ENCODE measurements at regions not wholly inside any gene's neighbourhood (a gene's known extent, or its start where the extent isn't known, plus 50 kb on each side); places are given as distances from the start of the nearest gene placed in this dataset.

DNA sequence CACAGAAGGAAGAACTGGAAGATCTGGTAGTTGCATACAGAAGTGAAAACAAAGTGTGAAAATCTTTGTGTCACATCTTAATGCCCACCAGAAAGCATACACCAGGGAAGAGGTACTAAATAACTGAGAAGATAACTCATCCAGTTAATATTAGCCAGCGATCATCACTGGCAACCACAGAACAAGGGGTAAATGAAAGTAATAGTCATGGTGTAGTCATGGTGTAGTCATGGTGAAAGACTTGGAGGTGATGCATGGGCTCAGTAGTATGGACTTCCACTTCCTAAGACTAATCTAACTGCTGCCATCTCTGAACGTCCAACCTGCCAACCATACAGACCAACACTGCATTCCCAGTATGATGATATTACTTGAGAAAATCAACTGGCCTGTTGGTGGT, 481.2 kb upstream of the NR5A2 start:
- H3K4me3 Mint-ChIP-seq (ENCODE audit: low read depth) = no peak overlapping the region
- TF ChIP-seq, protein P1, sequence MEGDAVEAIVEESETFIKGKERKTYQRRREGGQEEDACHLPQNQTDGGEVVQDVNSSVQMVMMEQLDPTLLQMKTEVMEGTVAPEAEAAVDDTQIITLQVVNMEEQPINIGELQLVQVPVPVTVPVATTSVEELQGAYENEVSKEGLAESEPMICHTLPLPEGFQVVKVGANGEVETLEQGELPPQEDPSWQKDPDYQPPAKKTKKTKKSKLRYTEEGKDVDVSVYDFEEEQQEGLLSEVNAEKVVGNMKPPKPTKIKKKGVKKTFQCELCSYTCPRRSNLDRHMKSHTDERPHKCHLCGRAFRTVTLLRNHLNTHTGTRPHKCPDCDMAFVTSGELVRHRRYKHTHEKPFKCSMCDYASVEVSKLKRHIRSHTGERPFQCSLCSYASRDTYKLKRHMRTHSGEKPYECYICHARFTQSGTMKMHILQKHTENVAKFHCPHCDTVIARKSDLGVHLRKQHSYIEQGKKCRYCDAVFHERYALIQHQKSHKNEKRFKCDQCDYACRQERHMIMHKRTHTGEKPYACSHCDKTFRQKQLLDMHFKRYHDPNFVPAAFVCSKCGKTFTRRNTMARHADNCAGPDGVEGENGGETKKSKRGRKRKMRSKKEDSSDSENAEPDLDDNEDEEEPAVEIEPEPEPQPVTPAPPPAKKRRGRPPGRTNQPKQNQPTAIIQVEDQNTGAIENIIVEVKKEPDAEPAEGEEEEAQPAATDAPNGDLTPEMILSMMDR (IDR thresholded peaks at IDR 0.05; ENCODE audit: unreplicated experiment) = no peak
- H3K36me3 Mint-ChIP-seq (ENCODE audit: insufficient read depth) = no peaks in the 10 kb centered on the region
- no peaks in the 10 kb centered on the region for H3K27me3 Mint-ChIP-seq
- no peaks in the 10 kb centered on the region for H3K4me1 Mint-ChIP-seq (ENCODE audit: low read depth)
- no peak for DNase-seq (ENCODE audit: low spot score, unreplicated experiment)
- H3K27ac Mint-ChIP-seq = no peak overlapping the region
- peaks cover 2% of the 10 kb centered on the region for H3K9me3 Mint-ChIP-seq (ENCODE audit: low read depth)

DNA sequence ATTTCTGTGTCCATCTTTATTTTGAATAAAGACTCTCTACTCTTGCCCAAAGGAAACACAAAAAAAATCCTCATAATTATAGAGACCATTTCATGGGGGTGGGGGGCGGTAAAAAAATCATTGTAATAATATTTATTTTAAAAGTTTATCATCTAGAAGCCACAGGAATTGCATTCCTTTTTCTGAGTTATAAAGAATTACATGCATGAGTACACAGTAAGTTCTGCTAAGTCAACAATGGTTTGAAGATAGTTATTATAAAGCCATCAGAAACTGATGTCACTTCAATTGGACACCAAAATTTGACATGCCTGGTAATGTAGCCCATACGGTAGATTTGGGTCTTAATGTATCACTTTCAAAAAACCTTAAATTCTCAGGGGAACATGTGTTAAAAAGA, 478.1 kb upstream of the NR5A2 start:
- Mint-ChIP-seq H3K4me3 (ENCODE audit: low read depth) (no peak overlapping the region), H3K4me1 (ENCODE audit: low read depth) (no peaks in the 10 kb centered on the region), H3K36me3 (ENCODE audit: insufficient read depth) (no peaks in the 10 kb centered on the region)

DNA sequence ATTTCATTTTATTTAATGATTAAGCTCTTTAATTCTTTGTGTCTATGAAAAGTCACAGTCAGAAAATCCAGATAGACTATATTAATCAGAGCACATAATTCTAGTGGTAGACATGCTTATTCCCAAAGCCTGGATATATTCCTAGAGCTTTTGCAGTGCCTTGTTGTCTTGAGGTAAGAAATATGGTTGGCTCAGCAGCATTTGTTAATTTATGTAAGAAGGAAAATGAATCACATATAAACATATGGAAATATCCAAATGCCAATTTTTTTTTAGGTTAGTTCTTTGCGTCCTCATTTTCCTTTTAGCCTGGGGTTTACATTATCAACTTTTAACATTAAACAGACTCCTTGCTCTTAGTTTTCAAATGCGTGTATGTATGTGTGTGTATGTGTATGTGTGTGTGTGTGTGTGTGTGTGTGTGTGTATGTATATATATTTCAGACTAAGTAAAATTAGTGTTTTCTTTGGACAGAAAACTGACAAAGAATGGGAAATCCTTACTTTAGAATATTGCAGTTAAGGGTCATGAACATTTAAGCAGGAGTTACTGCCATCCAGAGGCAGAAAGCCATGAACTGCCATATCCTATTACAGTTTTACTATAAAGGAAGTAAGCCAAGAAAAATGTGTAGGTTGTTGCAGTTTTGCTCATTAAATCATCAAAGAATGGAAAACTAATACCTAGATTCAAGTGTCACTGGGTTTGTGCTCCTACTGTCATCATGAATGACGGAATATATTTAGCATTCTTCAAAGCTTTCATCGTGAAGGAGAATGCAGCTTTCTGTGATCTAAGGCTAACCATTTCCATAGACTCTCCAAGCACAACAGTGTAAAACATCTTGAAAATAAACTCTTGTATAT, 477.1 kb upstream of the NR5A2 start:
- no peak for DNase-seq (ENCODE audit: low spot score, unreplicated experiment)
- no peaks in the 10 kb centered on the region for H3K9me3 Mint-ChIP-seq (ENCODE audit: low read depth)
- H3K4me3 Mint-ChIP-seq (ENCODE audit: low read depth) = no peak overlapping the region
- no peaks in the 10 kb centered on the region for H3K4me1 Mint-ChIP-seq (ENCODE audit: low read depth)
- no peaks in the 10 kb centered on the region for H3K27me3 Mint-ChIP-seq
- no peak overlapping the region for H3K27ac Mint-ChIP-seq
- no peaks in the 10 kb centered on the region for H3K36me3 Mint-ChIP-seq (ENCODE audit: insufficient read depth)
- TF ChIP-seq, protein P1 (IDR thresholded peaks at IDR 0.05; ENCODE audit: unreplicated experiment) = no peak

More for the DNA sequence above, 478.1 kb upstream of the NR5A2 start:
- Mint-ChIP-seq H3K27me3 (no peaks in the 10 kb centered on the region), H3K9me3 (ENCODE audit: low read depth) (no peaks in the 10 kb centered on the region), H3K27ac (no peak overlapping the region)
- TF ChIP-seq, protein P1 (IDR thresholded peaks at IDR 0.05; ENCODE audit: unreplicated experiment) = no peak
- DNase-seq (ENCODE audit: low spot score, unreplicated experiment) = no peak

DNA sequence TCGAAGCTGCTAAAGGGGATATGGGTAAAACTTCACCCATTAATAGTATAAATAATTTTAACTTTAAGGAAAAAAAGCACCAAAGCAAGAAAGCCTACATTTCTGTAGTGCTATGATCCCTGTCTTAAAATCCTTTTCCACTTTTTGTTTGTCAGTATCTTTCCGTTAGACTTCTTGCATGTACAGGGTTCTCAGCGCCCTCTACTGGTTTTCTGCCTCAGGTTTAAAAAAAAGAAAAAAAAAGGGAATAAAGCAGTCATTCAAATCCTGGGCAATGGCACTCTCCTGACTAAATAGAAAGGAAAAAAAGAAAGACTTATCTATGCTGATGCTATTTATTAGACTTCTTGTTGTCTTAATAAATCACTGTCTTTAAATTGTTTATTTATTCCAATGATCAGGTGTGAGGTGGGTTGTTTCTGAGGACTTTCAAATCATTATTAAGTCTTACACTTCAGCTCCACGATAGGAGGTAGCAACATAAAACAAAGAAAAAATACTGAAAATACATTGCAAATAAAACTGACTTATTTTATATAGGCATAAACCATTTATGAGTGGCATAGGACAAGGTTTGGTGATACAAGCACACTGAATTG, 475.4 kb upstream of the NR5A2 start:
- TF ChIP-seq, protein P1 (IDR thresholded peaks at IDR 0.05; ENCODE audit: unreplicated experiment) = peak; percentile 89
- no peak overlapping the region for H3K27ac Mint-ChIP-seq
- H3K4me3 Mint-ChIP-seq (ENCODE audit: low read depth) = no peak overlapping the region
- H3K36me3 Mint-ChIP-seq (ENCODE audit: insufficient read depth) = no peaks in the 10 kb centered on the region
- no peaks in the 10 kb centered on the region for H3K4me1 Mint-ChIP-seq (ENCODE audit: low read depth)
- H3K27me3 Mint-ChIP-seq = no peaks in the 10 kb centered on the region
- no peaks in the 10 kb centered on the region for H3K9me3 Mint-ChIP-seq (ENCODE audit: low read depth)
- peak; percentile 12 for DNase-seq (ENCODE audit: low spot score, unreplicated experiment)

DNA sequence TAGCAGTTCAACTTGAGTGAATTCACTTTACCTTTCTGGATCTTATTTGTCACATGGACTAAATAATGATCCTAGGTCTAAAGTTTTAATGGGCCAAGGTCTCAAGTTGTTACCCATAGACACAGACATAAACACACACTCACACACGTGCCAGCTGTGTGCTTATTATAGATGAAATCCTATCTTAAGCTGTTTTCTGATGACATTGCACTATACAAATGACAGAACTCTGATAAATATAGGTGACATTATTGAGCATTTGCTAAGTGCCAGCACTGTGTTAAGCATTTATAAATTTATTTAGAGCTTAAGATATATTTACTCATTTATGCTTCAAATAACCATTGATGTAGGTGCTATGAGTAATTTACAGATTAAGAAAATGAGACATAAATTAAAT, 474.4 kb upstream of the NR5A2 start:
- no peaks in the 10 kb centered on the region for H3K36me3 Mint-ChIP-seq (ENCODE audit: insufficient read depth)
- TF ChIP-seq, protein P1 (IDR thresholded peaks at IDR 0.05; ENCODE audit: unreplicated experiment) = no peak
- no peak overlapping the region for H3K4me3 Mint-ChIP-seq (ENCODE audit: low read depth)
- DNase-seq (ENCODE audit: low spot score, unreplicated experiment) = no peak
- H3K27me3 Mint-ChIP-seq = no peaks in the 10 kb centered on the region
- H3K27ac Mint-ChIP-seq = no peak overlapping the region
- H3K4me1 Mint-ChIP-seq (ENCODE audit: low read depth) = no peaks in the 10 kb centered on the region
- H3K9me3 Mint-ChIP-seq (ENCODE audit: low read depth) = no peaks in the 10 kb centered on the region
